NT2/D1 (cell line): ENCODE measurements at regions not wholly inside any gene's neighbourhood (a gene's known extent, or its start where the extent isn't known, plus 50 kb on each side); places are given as distances from the start of the nearest gene placed in this dataset.

Source experiments
- DNase-seq: peaks from one replicate; pipeline ENCODE4 v3.0.0-alpha.2; 2011; ENCODE audit warnings: low read depth, low spot score
- H3K27me3 ChIP-seq: 2 replicates; pipeline ENCODE4 v1.6.0; 2011; ENCODE audit warnings: mild to moderate bottlenecking; ENCODE audit not compliant: insufficient read length, insufficient read depth
- H3K36me3 ChIP-seq: 2 replicates; pipeline ENCODE4 v1.6.1; 2011; ENCODE audit warnings: mild to moderate bottlenecking, low read length, mixed read lengths; ENCODE audit not compliant: insufficient read depth, insufficient read length
- H3K4me1 ChIP-seq: 2 replicates; pipeline ENCODE4 v1.5.1; 2011; ENCODE audit not compliant: insufficient read depth, insufficient read length
- H3K4me3 ChIP-seq: 2 replicates; pipeline ENCODE4 v1.5.1; 2011; ENCODE audit warnings: low read depth; ENCODE audit not compliant: insufficient read length
- H3K9ac ChIP-seq: 2 replicates; pipeline ENCODE4 v1.6.0; 2011; ENCODE audit warnings: low read depth; ENCODE audit not compliant: insufficient read length
- H3K9me3 ChIP-seq: 2 replicates; pipeline ENCODE4 v1.5.1; 2011; ENCODE audit warnings: mild to moderate bottlenecking, low read length; ENCODE audit not compliant: insufficient read depth
- SUZ12 ChIP-seq: IDR thresholded peaks from 2 replicates; pipeline ENCODE4 v1.6.1; 2011; ENCODE audit not compliant: insufficient read length, insufficient read depth; ENCODE audit errors: extremely low read depth
- YY1 ChIP-seq: IDR thresholded peaks from 2 replicates; pipeline ENCODE4 v1.6.1; 2011; ENCODE audit not compliant: insufficient read length, insufficient read depth
- ZNF274 ChIP-seq: IDR thresholded peaks from 2 replicates; pipeline ENCODE4 v1.6.1; 2011; ENCODE audit warnings: mild to moderate bottlenecking, low read depth, low read length

GRCh38 chr10:108411206-108411605 lies 1246.7 kb upstream of the SORCS1 start:
- H3K4me1 ChIP-seq, result no peaks in the 10 kb centered on the region
- TF ChIP-seq SUZ12 (no peak), ZNF274 (no peak), YY1 (no peak)
- no peaks in the 10 kb centered on the region for H3K27me3 ChIP-seq
- H3K36me3 ChIP-seq, result no peaks in the 10 kb centered on the region
- no peak overlapping the region for H3K4me3 ChIP-seq
- no peak for DNase-seq
- H3K9me3 ChIP-seq, result no peaks in the 10 kb centered on the region
- no peak overlapping the region for H3K9ac ChIP-seq

DNA sequence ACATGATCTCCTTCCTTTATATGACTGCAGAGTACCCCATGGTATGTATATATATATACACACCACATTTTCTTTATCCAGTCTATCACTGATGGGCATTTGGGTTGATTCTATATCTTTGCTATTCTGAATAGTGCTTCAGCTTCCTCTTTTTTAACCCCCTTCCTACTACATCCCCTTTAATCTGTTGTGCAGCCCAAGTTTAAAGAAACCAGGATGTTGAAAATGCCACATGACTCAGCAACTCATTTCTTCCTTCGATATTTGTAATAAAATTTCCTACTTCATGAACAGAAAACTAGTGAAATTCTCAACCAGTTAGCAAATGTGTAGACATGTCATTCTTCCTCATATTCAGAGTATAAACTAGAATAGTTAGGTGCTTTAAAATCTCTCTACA lies 1245.7 kb upstream of the SORCS1 start:
- DNase-seq, result no peak
- Histone ChIP-seq H3K36me3 (no peaks in the 10 kb centered on the region), H3K27me3 (no peaks in the 10 kb centered on the region), H3K4me3 (no peak overlapping the region), H3K4me1 (no peaks in the 10 kb centered on the region), H3K9ac (no peak overlapping the region), H3K9me3 (no peaks in the 10 kb centered on the region)
- TF ChIP-seq ZNF274 (no peak), YY1 (no peak), SUZ12 (no peak)

- no peak overlapping the region for H3K9ac ChIP-seq
- no peak for TF ChIP-seq ZNF274
- no peak for TF ChIP-seq SUZ12
- TF ChIP-seq YY1, result no peak
- no peaks in the 10 kb centered on the region for H3K4me1 ChIP-seq
- no peak for DNase-seq
- H3K4me3 ChIP-seq, result no peak overlapping the region
- no peaks in the 10 kb centered on the region for H3K9me3 ChIP-seq
- no peaks in the 10 kb centered on the region for H3K27me3 ChIP-seq
- H3K36me3 ChIP-seq, result no peaks in the 10 kb centered on the region
Observed at GRCh38 chr10:108409306-108409705, 1244.8 kb upstream of the SORCS1 start.

- no peak for DNase-seq
- no peaks in the 10 kb centered on the region for H3K9me3 ChIP-seq
- H3K4me1 ChIP-seq, result no peaks in the 10 kb centered on the region
- TF ChIP-seq YY1, result no peak
- no peak for TF ChIP-seq ZNF274
- TF ChIP-seq SUZ12, result no peak
- no peaks in the 10 kb centered on the region for H3K36me3 ChIP-seq
- no peak overlapping the region for H3K9ac ChIP-seq
- no peak overlapping the region for H3K4me3 ChIP-seq
- no peaks in the 10 kb centered on the region for H3K27me3 ChIP-seq
Observed at GRCh38 chr10:108404155-108404554, 1239.6 kb upstream of the SORCS1 start.

GRCh38 chr10:108399465-108399864 lies 1235.0 kb upstream of the SORCS1 start:
- no peaks in the 10 kb centered on the region for H3K27me3 ChIP-seq
- H3K9ac ChIP-seq, result no peak overlapping the region
- H3K4me3 ChIP-seq, result no peak overlapping the region

DNA sequence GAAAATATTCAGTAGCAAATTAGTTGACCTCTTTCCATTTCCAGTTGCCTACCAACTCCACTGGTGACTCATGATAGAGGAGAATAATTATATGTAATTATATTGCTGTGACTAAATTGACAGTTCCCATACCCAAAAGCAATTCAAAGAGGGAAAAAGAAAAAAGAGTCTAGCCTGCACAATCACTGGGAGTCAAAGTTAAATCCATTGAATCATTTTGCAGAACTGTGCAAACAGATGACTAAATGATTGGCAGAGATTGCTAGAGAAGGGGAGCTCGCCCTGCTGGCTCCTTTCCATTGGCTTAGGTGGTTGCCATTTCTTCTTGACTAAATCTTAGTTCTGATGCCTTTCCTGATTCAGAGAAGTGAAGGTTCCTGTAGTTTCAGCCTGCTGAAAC lies 1228.6 kb upstream of the SORCS1 start:
- DNase-seq, result no peak
- TF ChIP-seq YY1 (no peak), SUZ12 (no peak), ZNF274 (no peak)
- Histone ChIP-seq H3K4me1 (no peaks in the 10 kb centered on the region), H3K4me3 (no peak overlapping the region), H3K9ac (no peak overlapping the region), H3K9me3 (no peaks in the 10 kb centered on the region), H3K36me3 (no peaks in the 10 kb centered on the region), H3K27me3 (no peaks in the 10 kb centered on the region)

More at GRCh38 chr10:108399465-108399864, 1235.0 kb upstream of the SORCS1 start:
- TF ChIP-seq SUZ12, result no peak
- TF ChIP-seq ZNF274, result no peak
- no peak for TF ChIP-seq YY1
- no peaks in the 10 kb centered on the region for H3K4me1 ChIP-seq
- no peaks in the 10 kb centered on the region for H3K36me3 ChIP-seq
- no peak for DNase-seq
- no peaks in the 10 kb centered on the region for H3K9me3 ChIP-seq

- no peak overlapping the region for H3K4me3 ChIP-seq
- no peaks in the 10 kb centered on the region for H3K9me3 ChIP-seq
- no peaks in the 10 kb centered on the region for H3K36me3 ChIP-seq
- H3K9ac ChIP-seq, result no peak overlapping the region
- no peak for TF ChIP-seq ZNF274
- no peak for TF ChIP-seq SUZ12
- TF ChIP-seq YY1, result no peak
- H3K27me3 ChIP-seq, result no peaks in the 10 kb centered on the region
- DNase-seq, result no peak
- H3K4me1 ChIP-seq, result no peaks in the 10 kb centered on the region
Observed at GRCh38 chr10:108392286-108392685, 1227.8 kb upstream of the SORCS1 start.
